ENCODE measurements at regions not wholly inside any gene's neighbourhood (a gene's known extent, or its start where the extent isn't known, plus 50 kb on each side); places are given as distances from the start of the nearest gene placed in this dataset.

GRCh38 chr2:2716771-2717170, 385.7 kb upstream of the MYT1L start:
- no peak for TF ChIP-seq MLLT1 (IDR thresholded peaks at IDR 0.05)
- TF ChIP-seq MXI1 (IDR thresholded peaks at IDR 0.05; ENCODE audit: low read depth, low read length) = no peak
- TF ChIP-seq POLR2A (IDR thresholded peaks at IDR 0.05; ENCODE audit: low read depth, low read length) = no peak
- TF ChIP-seq YY1 (IDR thresholded peaks at IDR 0.05; ENCODE audit: low read depth, low read length) = no peak
- TF ChIP-seq TCF12 (IDR thresholded peaks at IDR 0.05; ENCODE audit: low read depth, low read length) = no peak
- TF ChIP-seq MTA3 (IDR thresholded peaks at IDR 0.05; ENCODE audit: borderline replicate concordance, low read length) = no peak
- TF ChIP-seq SUZ12 (IDR thresholded peaks at IDR 0.05; ENCODE audit: unreplicated experiment) = no peak
- no peak for TF ChIP-seq HCFC1 (IDR thresholded peaks at IDR 0.05; ENCODE audit: low read length)
- no peak for TF ChIP-seq NFYB (IDR thresholded peaks at IDR 0.05; ENCODE audit: insufficient read depth, low read depth, low read length)
- TF ChIP-seq CREB1 (IDR thresholded peaks at IDR 0.05; ENCODE audit: low read depth) = no peak
- TF ChIP-seq RB1 (IDR thresholded peaks at IDR 0.05; ENCODE audit: borderline replicate concordance) = no peak
- TF ChIP-seq ZNF687 (IDR thresholded peaks at IDR 0.05) = no peak
- no peak for TF ChIP-seq POLR2AphosphoS5 (IDR thresholded peaks at IDR 0.05; ENCODE audit: low read length)

Data from GM12878 (cell line).